HG03354 (cell line): ENCODE measurements at regions not wholly inside any gene's neighbourhood (a gene's known extent, or its start where the extent isn't known, plus 50 kb on each side); places are given as distances from the start of the nearest gene placed in this dataset.

Source experiments
- ATAC-seq: cut with Tn5 transposase; IDR thresholded peaks from one replicate; pipeline ENCODE4 v1.9.1; 2021; ENCODE audit warnings: mild to moderate bottlenecking; ENCODE audit not compliant: unreplicated experiment, poor library complexity, severe bottlenecking

- ATAC-seq: no peak
Measured at GRCh38 chr13:38590230-38590629, 96.6 kb upstream of the FREM2 start.

GRCh38 chr13:38590796-38591507 lies 95.9 kb upstream of the FREM2 start:
- no peak for ATAC-seq

- no peak for ATAC-seq
Measured at GRCh38 chr13:38602266-38602665, 84.6 kb upstream of the FREM2 start.

GRCh38 chr13:38606699-38607535 lies 80.0 kb upstream of the FREM2 start:
- ATAC-seq: no peak

- no peak for ATAC-seq
Measured at GRCh38 chr13:38617936-38618335, 68.9 kb upstream of the FREM2 start.

- no peak for ATAC-seq
Measured at GRCh38 chr13:38618336-38618735, 68.5 kb upstream of the FREM2 start.

GRCh38 chr13:38618881-38619280 lies 68.0 kb upstream of the FREM2 start:
- ATAC-seq: no peak

GRCh38 chr13:38620876-38621275 lies 66.0 kb upstream of the FREM2 start:
- no peak for ATAC-seq

GRCh38 chr13:38624822-38625221 lies 62.1 kb upstream of the FREM2 start:
- no peak for ATAC-seq

- no peak for ATAC-seq
Measured at GRCh38 chr13:38628554-38628953, 58.3 kb upstream of the FREM2 start.

GRCh38 chr13:38630780-38631179 lies 56.1 kb upstream of the FREM2 start:
- ATAC-seq: no peak

- no peak for ATAC-seq
Measured at GRCh38 chr13:38635030-38635429, 51.8 kb upstream of the FREM2 start.

GRCh38 chr13:38636073-38636472 lies 50.8 kb upstream of the FREM2 start:
- ATAC-seq: no peak

GRCh38 chr13:38636761-38637160 lies 50.1 kb upstream of the FREM2 start:
- ATAC-seq: no peak
